Nephron (organoid): ENCODE measurements at regions not wholly inside any gene's neighbourhood (a gene's known extent, or its start where the extent isn't known, plus 50 kb on each side); places are given as distances from the start of the nearest gene placed in this dataset.

Experiments used
- H3K27ac Mint-ChIP-seq, 3 experiments: 2 replicates each; pipeline ENCODE4 v1.8.0; 2020; ENCODE audit warnings: mixed read lengths in 3 of 3, mild to moderate bottlenecking in 2 of 3, moderate library complexity in 1 of 3
- H3K27me3 Mint-ChIP-seq: 2 replicates; pipeline ENCODE4 v1.8.0; 2021; ENCODE audit warnings: low read depth, mild to moderate bottlenecking, moderate library complexity, mixed read lengths
- H3K36me3 Mint-ChIP-seq: 2 replicates; pipeline ENCODE4 v1.8.0; 2020; ENCODE audit warnings: low read depth, mixed read lengths
- H3K4me1 Mint-ChIP-seq: 2 replicates; pipeline ENCODE4 v1.8.0; 2020; ENCODE audit warnings: mixed read lengths
- H3K4me3 Mint-ChIP-seq, 3 experiments: 2 replicates each; pipeline ENCODE4 v1.8.0; 2020; ENCODE audit warnings: mild to moderate bottlenecking in 3 of 3, mixed read lengths in 3 of 3, moderate library complexity in 2 of 3
- H3K9me3 Mint-ChIP-seq: 2 replicates; pipeline ENCODE4 v1.8.0; 2020; ENCODE audit warnings: mixed read lengths
- TF ChIP-seq, protein P1 (sequence below), 3 experiments: fragments of 200-600 bp; sonication (generic); IDR thresholded peaks; one replicate each; pipeline ENCODE4 v1.5.0; 2021; ENCODE audit warnings: antibody characterized with exemption in 3 of 3; ENCODE audit not compliant: unreplicated experiment in 3 of 3

GRCh38 chr12:130049666-130050065 is 112.6 kb upstream of the FZD10 start:
- no peak overlapping the region for H3K27ac Mint-ChIP-seq
- TF ChIP-seq, protein P1, sequence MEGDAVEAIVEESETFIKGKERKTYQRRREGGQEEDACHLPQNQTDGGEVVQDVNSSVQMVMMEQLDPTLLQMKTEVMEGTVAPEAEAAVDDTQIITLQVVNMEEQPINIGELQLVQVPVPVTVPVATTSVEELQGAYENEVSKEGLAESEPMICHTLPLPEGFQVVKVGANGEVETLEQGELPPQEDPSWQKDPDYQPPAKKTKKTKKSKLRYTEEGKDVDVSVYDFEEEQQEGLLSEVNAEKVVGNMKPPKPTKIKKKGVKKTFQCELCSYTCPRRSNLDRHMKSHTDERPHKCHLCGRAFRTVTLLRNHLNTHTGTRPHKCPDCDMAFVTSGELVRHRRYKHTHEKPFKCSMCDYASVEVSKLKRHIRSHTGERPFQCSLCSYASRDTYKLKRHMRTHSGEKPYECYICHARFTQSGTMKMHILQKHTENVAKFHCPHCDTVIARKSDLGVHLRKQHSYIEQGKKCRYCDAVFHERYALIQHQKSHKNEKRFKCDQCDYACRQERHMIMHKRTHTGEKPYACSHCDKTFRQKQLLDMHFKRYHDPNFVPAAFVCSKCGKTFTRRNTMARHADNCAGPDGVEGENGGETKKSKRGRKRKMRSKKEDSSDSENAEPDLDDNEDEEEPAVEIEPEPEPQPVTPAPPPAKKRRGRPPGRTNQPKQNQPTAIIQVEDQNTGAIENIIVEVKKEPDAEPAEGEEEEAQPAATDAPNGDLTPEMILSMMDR (IDR thresholded peaks at IDR 0.05; ENCODE audit: unreplicated experiment in 3 of 3), result no peak
- H3K36me3 Mint-ChIP-seq, result peaks cover 3% of the 10 kb centered on the region
- peaks cover 4% of the 10 kb centered on the region for H3K9me3 Mint-ChIP-seq
- H3K27me3 Mint-ChIP-seq, result peaks cover 87% of the 10 kb centered on the region
- H3K4me1 Mint-ChIP-seq, result peaks cover 13% of the 10 kb centered on the region
- no peak overlapping the region for H3K4me3 Mint-ChIP-seq

GRCh38 chr12:130051900-130052299 is 110.4 kb upstream of the FZD10 start:
- Mint-ChIP-seq H3K9me3 (peaks cover 11% of the 10 kb centered on the region), H3K4me1 (peaks cover 11% of the 10 kb centered on the region), H3K27me3 (peaks cover 86% of the 10 kb centered on the region), H3K4me3 (no peak overlapping the region), H3K36me3 (peaks cover 10% of the 10 kb centered on the region), H3K27ac (no peak overlapping the region)
- TF ChIP-seq, protein P1 (IDR thresholded peaks at IDR 0.05; ENCODE audit: unreplicated experiment in 3 of 3), result no peak

DNA sequence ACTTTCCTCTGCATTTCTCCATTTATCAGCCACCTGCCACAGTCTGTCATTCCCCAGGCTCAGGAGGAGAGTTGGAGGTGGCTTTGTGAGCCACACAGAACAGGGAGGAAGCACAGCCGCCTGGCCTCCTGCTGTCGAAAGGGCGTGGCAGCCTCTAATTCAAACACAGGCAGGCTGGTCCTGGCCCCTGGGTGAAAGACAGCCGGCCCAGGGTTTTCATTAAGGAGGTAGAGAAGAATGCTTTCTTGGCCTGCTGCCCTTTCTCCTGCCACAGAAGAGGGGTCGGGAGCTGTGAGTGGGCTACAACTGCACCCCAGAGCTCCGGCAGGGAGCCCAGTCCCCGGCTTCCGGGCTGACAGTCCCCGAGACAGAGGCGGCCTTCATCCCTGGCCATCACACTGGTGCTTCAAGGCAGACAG is 108.6 kb upstream of the FZD10 start:
- Mint-ChIP-seq H3K9me3 (peaks cover 11% of the 10 kb centered on the region), H3K4me3 (no peak overlapping the region)

GRCh38 chr12:130054803-130055202 is 107.5 kb upstream of the FZD10 start:
- TF ChIP-seq, protein P1 (IDR thresholded peaks at IDR 0.05; ENCODE audit: unreplicated experiment in 3 of 3), result no peak
- peak overlapping the region in 1 of 3 experiments; percentile 0 for H3K27ac Mint-ChIP-seq
- H3K36me3 Mint-ChIP-seq, result peaks cover 7% of the 10 kb centered on the region
- no peak overlapping the region for H3K4me3 Mint-ChIP-seq
- peaks cover 7% of the 10 kb centered on the region for H3K9me3 Mint-ChIP-seq
- H3K4me1 Mint-ChIP-seq, result peaks cover 31% of the 10 kb centered on the region
- H3K27me3 Mint-ChIP-seq, result peaks cover 68% of the 10 kb centered on the region

More for the DNA sequence above, 108.6 kb upstream of the FZD10 start:
- no peak overlapping the region for H3K27ac Mint-ChIP-seq
- peaks cover 23% of the 10 kb centered on the region for H3K4me1 Mint-ChIP-seq
- TF ChIP-seq, protein P1 (IDR thresholded peaks at IDR 0.05; ENCODE audit: unreplicated experiment in 3 of 3), result no peak
- peaks cover 10% of the 10 kb centered on the region for H3K36me3 Mint-ChIP-seq
- H3K27me3 Mint-ChIP-seq, result peaks cover 78% of the 10 kb centered on the region

GRCh38 chr12:130058926-130059472 is 103.3 kb upstream of the FZD10 start:
- H3K27me3 Mint-ChIP-seq, result peaks cover 43% of the 10 kb centered on the region
- no peak overlapping the region for H3K4me3 Mint-ChIP-seq
- peaks cover 31% of the 10 kb centered on the region for H3K4me1 Mint-ChIP-seq
- peaks cover 7% of the 10 kb centered on the region for H3K36me3 Mint-ChIP-seq
- TF ChIP-seq, protein P1 (IDR thresholded peaks at IDR 0.05; ENCODE audit: unreplicated experiment in 3 of 3), result no peak
- peaks cover 13% of the 10 kb centered on the region for H3K9me3 Mint-ChIP-seq
- H3K27ac Mint-ChIP-seq, result peak overlapping the region in 1 of 3 experiments; percentile 26

GRCh38 chr12:130063866-130064265 is 98.4 kb upstream of the FZD10 start:
- H3K4me1 Mint-ChIP-seq, result peaks cover 6% of the 10 kb centered on the region
- peaks cover 31% of the 10 kb centered on the region for H3K27me3 Mint-ChIP-seq
- H3K9me3 Mint-ChIP-seq, result peaks cover 6% of the 10 kb centered on the region
- H3K27ac Mint-ChIP-seq, result no peak overlapping the region
- H3K36me3 Mint-ChIP-seq, result no peaks in the 10 kb centered on the region
- TF ChIP-seq, protein P1 (IDR thresholded peaks at IDR 0.05; ENCODE audit: unreplicated experiment in 3 of 3), result no peak
- no peak overlapping the region for H3K4me3 Mint-ChIP-seq
